ENCODE measurements at regions not wholly inside any gene's neighbourhood (a gene's known extent, or its start where the extent isn't known, plus 50 kb on each side); places are given as distances from the start of the nearest gene placed in this dataset.

- TF ChIP-seq ESRRG (CRISPR knock-in tag; IDR thresholded peaks at IDR 0.05) (no peak), ZFP30 (CRISPR knock-in tag; IDR thresholded peaks at IDR 0.05) (no peak), PPARA (CRISPR knock-in tag; IDR thresholded peaks at IDR 0.05; ENCODE audit: borderline replicate concordance) (no peak), ARNTL (CRISPR knock-in tag; IDR thresholded peaks at IDR 0.05; ENCODE audit: borderline replicate concordance, low read depth) (no peak), TSHZ2 (CRISPR knock-in tag; IDR thresholded peaks at IDR 0.05) (no peak), BACH2 (CRISPR knock-in tag; IDR thresholded peaks at IDR 0.05; ENCODE audit: borderline replicate concordance) (no peak), ZFP3 (CRISPR knock-in tag; IDR thresholded peaks at IDR 0.05) (no peak), POU6F1 (CRISPR knock-in tag; IDR thresholded peaks at IDR 0.05; ENCODE audit: borderline replicate concordance, low read depth) (no peak)
These were observed 259.3 kb upstream of the BTG1 start for GRCh38 chr12:92404921-92405320.

Measured in SK-N-SH treated with all-trans-retinoic acid at 6 μM for 48 hours (cell line).